ENCODE measurements at regions not wholly inside any gene's neighbourhood (a gene's known extent, or its start where the extent isn't known, plus 50 kb on each side); places are given as distances from the start of the nearest gene placed in this dataset.

DNA sequence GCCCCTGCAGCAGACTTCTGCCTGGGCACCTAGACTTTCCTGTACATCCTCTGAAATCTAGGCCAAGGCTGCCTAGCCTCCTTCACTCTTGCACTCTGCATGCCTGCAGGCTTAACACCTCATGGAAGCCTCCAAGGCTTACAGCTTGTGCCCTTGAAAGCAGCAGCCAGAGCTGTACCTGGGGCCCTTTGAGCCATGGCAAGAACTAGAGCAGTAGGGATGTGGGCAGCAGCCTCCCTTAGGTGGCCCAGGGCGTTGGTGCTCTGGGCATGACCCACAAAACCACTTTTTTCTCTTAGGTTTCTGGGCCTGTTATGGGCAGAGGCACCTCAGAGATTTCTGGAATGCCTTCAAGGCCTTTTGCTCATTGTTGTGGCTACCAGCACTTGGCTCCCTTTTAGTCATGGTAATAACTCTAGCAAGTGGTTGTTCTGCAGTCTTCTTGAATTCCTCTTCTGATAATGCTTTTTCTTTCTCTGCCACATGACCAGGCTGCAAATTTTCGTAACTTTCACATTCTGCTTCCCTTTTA, 606.2 kb downstream of the TLE4 start:
- no peak for TF ChIP-seq SIN3A (IDR thresholded peaks at IDR 0.05; ENCODE audit: borderline replicate concordance, insufficient read depth, low read length)
- TF ChIP-seq, protein P1, sequence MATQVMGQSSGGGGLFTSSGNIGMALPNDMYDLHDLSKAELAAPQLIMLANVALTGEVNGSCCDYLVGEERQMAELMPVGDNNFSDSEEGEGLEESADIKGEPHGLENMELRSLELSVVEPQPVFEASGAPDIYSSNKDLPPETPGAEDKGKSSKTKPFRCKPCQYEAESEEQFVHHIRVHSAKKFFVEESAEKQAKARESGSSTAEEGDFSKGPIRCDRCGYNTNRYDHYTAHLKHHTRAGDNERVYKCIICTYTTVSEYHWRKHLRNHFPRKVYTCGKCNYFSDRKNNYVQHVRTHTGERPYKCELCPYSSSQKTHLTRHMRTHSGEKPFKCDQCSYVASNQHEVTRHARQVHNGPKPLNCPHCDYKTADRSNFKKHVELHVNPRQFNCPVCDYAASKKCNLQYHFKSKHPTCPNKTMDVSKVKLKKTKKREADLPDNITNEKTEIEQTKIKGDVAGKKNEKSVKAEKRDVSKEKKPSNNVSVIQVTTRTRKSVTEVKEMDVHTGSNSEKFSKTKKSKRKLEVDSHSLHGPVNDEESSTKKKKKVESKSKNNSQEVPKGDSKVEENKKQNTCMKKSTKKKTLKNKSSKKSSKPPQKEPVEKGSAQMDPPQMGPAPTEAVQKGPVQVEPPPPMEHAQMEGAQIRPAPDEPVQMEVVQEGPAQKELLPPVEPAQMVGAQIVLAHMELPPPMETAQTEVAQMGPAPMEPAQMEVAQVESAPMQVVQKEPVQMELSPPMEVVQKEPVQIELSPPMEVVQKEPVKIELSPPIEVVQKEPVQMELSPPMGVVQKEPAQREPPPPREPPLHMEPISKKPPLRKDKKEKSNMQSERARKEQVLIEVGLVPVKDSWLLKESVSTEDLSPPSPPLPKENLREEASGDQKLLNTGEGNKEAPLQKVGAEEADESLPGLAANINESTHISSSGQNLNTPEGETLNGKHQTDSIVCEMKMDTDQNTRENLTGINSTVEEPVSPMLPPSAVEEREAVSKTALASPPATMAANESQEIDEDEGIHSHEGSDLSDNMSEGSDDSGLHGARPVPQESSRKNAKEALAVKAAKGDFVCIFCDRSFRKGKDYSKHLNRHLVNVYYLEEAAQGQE (IDR thresholded peaks at IDR 0.05; ENCODE audit: insufficient read depth in 1 of 2, low read depth in 2 of 2, low read length in 2 of 2), result no peak
- TF ChIP-seq TAF1 (IDR thresholded peaks at IDR 0.05; ENCODE audit: borderline replicate concordance, insufficient read depth, low read length), result no peak
